ENCODE measurements at regions not wholly inside any gene's neighbourhood (a gene's known extent, or its start where the extent isn't known, plus 50 kb on each side); places are given as distances from the start of the nearest gene placed in this dataset.

DNA sequence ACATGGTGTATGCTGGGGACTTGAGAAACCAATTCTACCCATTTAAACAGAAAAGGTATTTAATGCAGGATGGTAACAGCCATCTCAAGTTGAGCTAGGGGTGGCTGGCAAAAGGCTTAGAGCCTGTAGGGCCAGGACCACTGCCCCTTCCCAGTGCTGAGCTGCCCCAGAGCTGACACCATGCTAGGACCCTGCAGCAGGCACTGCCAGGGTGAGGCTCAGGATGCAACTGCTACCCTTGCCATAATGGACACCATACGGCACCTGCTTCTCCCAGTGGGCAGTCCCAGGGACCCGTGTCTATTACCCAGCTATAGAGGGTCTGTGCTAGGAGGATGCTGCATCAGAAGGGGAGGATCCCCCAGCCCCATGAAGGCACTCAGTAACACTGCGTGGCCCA, 160.7 kb upstream of the ADCY1 start:
- no peak for DNase-seq (ENCODE audit: low read depth in 1 of 2, low spot score in 1 of 2)
- no peaks in the 10 kb centered on the region for H3K27me3 ChIP-seq
- H3K4me1 ChIP-seq (ENCODE audit: low read depth) = no peaks in the 10 kb centered on the region
- no peak overlapping the region for H3K27ac ChIP-seq
- TF ChIP-seq, protein P1, sequence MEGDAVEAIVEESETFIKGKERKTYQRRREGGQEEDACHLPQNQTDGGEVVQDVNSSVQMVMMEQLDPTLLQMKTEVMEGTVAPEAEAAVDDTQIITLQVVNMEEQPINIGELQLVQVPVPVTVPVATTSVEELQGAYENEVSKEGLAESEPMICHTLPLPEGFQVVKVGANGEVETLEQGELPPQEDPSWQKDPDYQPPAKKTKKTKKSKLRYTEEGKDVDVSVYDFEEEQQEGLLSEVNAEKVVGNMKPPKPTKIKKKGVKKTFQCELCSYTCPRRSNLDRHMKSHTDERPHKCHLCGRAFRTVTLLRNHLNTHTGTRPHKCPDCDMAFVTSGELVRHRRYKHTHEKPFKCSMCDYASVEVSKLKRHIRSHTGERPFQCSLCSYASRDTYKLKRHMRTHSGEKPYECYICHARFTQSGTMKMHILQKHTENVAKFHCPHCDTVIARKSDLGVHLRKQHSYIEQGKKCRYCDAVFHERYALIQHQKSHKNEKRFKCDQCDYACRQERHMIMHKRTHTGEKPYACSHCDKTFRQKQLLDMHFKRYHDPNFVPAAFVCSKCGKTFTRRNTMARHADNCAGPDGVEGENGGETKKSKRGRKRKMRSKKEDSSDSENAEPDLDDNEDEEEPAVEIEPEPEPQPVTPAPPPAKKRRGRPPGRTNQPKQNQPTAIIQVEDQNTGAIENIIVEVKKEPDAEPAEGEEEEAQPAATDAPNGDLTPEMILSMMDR (IDR thresholded peaks at IDR 0.05; ENCODE audit: low read depth, low read length) = no peak
- no peak overlapping the region for H3K4me3 ChIP-seq
- no peaks in the 10 kb centered on the region for H3K9me3 ChIP-seq (ENCODE audit: low read depth)
- no peaks in the 10 kb centered on the region for H3K36me3 ChIP-seq

DNA sequence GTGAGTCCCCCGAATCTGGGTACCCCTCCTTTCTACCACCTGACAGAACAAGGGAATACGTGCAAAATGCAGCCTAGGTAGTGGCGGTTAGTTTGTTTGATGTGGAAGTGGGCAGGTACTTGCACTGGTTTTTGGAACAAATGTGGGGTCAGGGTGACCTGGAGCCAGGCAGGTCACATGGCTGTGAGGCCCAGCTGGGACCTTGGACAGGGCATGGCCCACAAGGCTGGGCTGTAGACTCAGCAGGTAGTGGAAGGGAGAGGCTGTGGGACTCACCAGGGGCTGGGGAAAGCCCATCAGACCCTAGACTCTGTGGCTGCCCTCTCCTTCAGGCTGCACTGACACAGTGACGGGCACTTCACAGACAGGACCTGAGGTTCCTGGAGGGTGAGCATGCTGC, 159.9 kb upstream of the ADCY1 start:
- no peak overlapping the region for H3K27ac ChIP-seq
- H3K36me3 ChIP-seq = no peaks in the 10 kb centered on the region
- DNase-seq (ENCODE audit: low read depth in 1 of 2, low spot score in 1 of 2) = no peak
- TF ChIP-seq, protein P1 (IDR thresholded peaks at IDR 0.05; ENCODE audit: low read depth, low read length) = no peak
- no peaks in the 10 kb centered on the region for H3K27me3 ChIP-seq
- H3K4me3 ChIP-seq = no peak overlapping the region
- no peaks in the 10 kb centered on the region for H3K9me3 ChIP-seq (ENCODE audit: low read depth)
- H3K4me1 ChIP-seq (ENCODE audit: low read depth) = no peaks in the 10 kb centered on the region

DNA sequence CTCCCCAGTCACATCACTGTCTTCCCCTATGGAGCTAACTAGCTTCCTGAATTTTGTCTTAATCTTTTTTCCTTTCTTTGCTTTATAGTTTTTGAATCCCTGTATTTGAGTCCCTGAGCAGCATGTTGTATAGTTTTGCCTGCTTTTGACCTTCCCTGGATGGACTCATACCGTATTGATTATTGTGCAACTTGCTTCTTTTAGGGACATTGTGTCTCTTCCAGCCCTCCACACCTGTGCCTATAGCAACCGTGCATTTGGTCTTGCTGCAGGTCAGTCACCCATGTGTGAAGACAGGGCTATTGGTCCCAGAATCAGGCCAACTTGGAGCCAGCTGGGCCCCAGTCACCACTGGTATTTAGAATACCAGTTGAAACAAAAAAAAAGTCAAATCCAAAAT, 158.9 kb upstream of the ADCY1 start:
- H3K27me3 ChIP-seq = no peaks in the 10 kb centered on the region
- H3K27ac ChIP-seq = no peak overlapping the region
- no peaks in the 10 kb centered on the region for H3K4me1 ChIP-seq (ENCODE audit: low read depth)
- TF ChIP-seq, protein P1 (IDR thresholded peaks at IDR 0.05; ENCODE audit: low read depth, low read length) = no peak
- DNase-seq (ENCODE audit: low read depth in 1 of 2, low spot score in 1 of 2) = no peak
- no peaks in the 10 kb centered on the region for H3K36me3 ChIP-seq
- H3K4me3 ChIP-seq = no peak overlapping the region
- H3K9me3 ChIP-seq (ENCODE audit: low read depth) = no peaks in the 10 kb centered on the region

DNA sequence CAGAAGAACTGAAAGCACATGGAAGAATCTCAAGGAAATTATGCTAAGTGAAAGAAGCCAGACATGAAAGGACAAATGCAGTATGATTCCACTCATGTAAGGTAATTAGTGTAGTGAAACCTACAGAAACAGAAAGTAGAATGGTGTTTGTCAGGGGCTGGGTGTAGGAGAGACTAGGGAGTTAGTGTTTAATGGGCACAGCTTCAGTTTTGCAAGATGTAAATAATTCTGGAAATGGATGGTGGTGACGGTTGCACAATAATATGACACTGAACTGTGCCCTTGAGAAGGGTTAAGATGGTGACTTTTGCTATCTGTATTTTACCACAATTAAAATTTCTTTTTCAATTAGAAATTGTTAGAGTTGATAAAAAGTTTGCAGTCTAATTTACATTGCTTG, 157.3 kb upstream of the ADCY1 start:
- Histone ChIP-seq H3K4me1 (ENCODE audit: low read depth) (no peaks in the 10 kb centered on the region), H3K27me3 (no peaks in the 10 kb centered on the region), H3K27ac (no peak overlapping the region), H3K4me3 (no peak overlapping the region), H3K9me3 (ENCODE audit: low read depth) (no peaks in the 10 kb centered on the region), H3K36me3 (no peaks in the 10 kb centered on the region)
- DNase-seq (ENCODE audit: low read depth in 1 of 2, low spot score in 1 of 2) = no peak
- TF ChIP-seq, protein P1 (IDR thresholded peaks at IDR 0.05; ENCODE audit: low read depth, low read length) = no peak

DNA sequence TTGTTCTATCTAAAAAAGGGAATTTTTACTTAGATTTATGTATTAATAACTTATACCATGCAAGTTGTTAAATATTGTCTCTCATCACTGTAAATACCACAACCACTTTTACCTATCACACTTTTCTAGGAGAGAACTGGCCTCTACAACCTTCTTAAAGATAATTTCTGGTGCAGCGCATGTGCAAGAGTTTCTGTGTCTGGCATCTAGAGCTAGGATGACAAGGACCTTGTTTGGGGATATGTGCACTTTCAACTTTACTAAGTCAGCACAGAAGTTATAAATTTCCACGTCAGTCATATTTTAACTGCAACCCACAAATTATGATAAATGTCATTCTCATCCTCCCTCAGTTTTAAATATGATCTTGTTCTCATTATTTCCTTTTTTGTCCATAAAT, 156.9 kb upstream of the ADCY1 start:
- Histone ChIP-seq H3K9me3 (ENCODE audit: low read depth) (no peaks in the 10 kb centered on the region), H3K4me3 (no peak overlapping the region), H3K27me3 (no peaks in the 10 kb centered on the region), H3K27ac (no peak overlapping the region), H3K36me3 (no peaks in the 10 kb centered on the region), H3K4me1 (ENCODE audit: low read depth) (no peaks in the 10 kb centered on the region)
- TF ChIP-seq, protein P1 (IDR thresholded peaks at IDR 0.05; ENCODE audit: low read depth, low read length) = no peak
- DNase-seq (ENCODE audit: low read depth in 1 of 2, low spot score in 1 of 2) = no peak

DNA sequence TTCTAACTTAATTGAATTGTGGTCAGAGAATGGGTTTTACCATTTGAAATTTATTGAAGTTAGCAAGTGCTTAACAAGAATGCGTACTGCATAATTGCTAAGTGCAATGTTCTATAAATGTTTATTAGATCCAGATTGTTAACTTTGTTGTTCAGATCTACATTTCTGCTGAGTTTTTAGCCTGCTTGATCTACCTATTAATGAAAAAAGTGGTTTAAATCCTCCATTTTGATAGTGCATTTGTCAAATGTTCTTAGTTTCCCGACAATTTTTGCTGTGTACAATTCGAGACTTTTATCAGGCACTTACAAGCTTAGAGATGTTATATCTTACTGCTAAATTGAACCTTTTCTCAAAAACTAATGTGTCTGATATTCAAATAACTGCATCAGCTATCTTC, 156.4 kb upstream of the ADCY1 start:
- Histone ChIP-seq H3K9me3 (ENCODE audit: low read depth) (no peaks in the 10 kb centered on the region), H3K27me3 (no peaks in the 10 kb centered on the region), H3K36me3 (no peaks in the 10 kb centered on the region), H3K4me1 (ENCODE audit: low read depth) (no peaks in the 10 kb centered on the region), H3K27ac (no peak overlapping the region), H3K4me3 (no peak overlapping the region)
- TF ChIP-seq, protein P1 (IDR thresholded peaks at IDR 0.05; ENCODE audit: low read depth, low read length) = no peak
- DNase-seq (ENCODE audit: low read depth in 1 of 2, low spot score in 1 of 2) = no peak
